A172 (cell line): ENCODE measurements at regions not wholly inside any gene's neighbourhood (a gene's known extent, or its start where the extent isn't known, plus 50 kb on each side); places are given as distances from the start of the nearest gene placed in this dataset.

Source experiments
- DNase-seq: peaks from one replicate; pipeline ENCODE4 v3.0.0-alpha.2; 2015; ENCODE audit warnings: low spot score

DNA sequence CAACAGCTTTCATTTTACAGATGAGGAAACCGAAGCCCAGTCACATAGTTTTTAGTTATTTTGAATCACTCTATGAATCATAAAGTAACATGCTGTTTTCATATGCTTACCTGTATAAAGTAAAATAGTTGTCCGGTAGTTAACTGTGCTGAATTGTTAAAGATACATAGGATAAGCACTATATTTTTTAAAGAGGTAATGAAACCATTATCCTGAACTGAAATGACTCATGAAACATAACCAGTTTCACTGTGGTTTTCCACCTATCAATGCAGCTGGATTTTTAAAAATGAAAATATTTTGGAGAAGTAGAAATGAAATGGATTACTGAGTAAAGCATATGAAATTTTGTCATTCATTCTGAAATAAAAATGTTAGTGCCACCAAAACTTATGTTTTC lies 655.0 kb downstream of the OLFM4 start:
- DNase-seq: no peak

DNA sequence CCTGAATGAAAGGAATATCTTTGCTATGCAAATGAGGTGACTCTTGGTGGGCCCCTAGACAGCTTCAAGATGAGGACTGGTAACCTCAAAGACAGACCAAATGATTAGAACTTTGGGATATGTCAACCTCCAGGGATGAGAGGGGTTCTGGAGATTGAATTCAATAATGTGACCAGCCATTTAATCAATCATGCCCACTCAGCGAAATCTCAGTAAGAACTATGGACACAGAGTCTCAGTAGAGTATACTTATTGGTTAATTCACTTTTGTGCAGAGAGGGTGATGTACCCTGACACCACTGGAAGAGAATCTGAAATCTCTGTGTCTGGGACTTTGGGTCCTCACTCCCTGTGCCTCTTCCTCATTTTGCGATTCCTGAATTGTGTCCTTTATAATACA lies 662.8 kb downstream of the OLFM4 start:
- no peak for DNase-seq

DNA sequence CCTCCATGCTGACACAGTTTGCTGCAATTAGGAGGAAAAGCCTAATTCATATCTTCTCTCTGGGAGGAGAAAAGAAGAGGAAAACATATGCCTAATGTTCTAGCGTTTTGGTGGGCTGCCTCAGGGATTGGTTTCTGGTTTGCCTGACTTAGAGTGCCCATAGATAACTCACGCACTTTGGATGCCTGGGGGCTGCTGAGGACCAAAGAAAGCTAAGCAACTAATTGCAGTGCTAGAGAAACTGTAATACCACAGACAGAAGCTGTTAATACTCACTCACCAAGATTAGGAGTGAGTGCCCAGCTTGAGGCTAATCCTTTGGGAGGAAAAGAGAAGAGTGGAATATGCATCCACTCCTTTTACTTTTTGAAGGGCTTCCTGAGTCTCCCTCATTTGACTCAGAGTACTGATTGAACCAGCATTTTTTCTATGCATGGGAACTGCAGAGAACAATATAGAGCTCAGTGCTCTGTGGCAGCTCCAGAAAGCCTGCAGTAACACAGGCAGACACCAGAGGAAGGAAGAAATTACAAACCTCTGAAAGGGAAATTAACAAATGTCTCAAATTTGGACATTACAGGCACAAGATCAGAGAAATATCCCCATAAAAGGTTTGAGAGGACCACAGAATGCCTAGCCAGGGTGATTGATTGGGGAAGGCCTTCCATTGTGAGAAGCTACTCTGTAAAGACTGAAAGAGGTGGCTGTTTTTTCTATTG lies 666.4 kb downstream of the OLFM4 start:
- DNase-seq: no peak

DNA sequence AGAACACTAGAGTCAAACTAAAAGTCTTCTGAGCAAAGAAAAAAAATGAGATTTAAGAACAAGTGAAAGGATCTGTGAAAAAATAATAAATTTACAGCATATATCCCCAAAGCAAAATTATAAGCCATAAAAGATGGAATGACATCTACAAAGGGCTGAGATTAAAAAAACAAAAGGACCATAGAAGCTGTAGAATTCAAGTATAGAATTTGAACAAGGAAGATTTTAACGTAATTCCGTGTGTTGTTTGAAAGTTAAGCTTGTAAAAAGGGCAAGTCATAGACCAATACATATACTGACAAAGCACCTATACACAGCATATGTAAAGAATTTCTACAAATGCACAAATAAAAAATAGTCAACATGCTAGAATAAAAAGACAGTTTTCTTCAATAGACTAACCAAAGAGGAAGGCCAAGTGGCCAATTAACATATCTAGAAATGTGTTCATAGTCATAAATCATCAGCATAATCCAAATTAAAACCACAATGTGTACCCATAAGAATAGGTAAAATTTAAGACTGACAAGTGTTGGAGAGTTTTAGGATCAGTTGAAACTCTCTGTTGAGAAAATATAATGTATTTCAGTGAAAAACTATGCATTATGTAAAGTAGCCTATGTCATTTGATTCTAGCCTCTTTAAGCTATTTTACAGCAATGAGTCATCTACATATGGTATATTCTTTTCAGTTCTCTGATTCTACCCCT lies 674.9 kb downstream of the OLFM4 start:
- DNase-seq: no peak

DNA sequence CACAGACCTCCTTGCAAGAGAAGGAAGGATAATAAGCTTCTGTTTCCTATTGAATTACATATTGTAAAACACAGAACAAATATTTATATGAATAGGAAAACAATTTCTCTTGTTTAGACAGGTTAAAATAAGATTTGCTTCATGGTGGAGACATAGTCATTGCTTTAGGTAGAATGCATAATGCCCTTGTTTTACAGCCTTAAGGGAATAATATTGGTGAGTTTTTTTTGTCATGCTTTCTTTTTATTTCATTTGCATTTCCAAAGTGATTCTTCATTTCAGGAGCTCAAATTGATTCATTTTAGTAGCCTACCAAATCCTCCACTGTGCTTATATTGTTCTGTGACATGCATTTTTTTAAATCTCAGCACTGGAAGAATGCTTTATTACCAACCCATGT lies 690.7 kb downstream of the OLFM4 start:
- no peak for DNase-seq

DNA sequence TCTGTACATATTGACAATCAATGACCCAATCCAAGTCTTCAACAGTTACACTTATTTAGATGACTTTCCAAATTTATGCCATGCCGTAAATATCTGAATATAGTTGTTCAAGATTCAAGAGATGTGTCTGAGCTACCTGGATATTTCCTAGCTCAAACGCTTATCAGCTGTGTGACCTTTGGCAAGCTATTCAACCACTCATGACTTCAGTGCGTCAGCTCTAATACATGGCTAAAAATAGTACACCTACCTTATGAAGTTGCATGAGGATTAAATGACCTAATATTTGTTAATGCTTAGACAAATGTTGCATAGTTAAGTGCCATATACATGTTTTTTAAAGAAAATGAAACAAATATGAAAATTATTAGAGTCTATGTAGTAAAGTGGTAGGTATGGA lies 704.1 kb downstream of the OLFM4 start:
- no peak for DNase-seq

DNA sequence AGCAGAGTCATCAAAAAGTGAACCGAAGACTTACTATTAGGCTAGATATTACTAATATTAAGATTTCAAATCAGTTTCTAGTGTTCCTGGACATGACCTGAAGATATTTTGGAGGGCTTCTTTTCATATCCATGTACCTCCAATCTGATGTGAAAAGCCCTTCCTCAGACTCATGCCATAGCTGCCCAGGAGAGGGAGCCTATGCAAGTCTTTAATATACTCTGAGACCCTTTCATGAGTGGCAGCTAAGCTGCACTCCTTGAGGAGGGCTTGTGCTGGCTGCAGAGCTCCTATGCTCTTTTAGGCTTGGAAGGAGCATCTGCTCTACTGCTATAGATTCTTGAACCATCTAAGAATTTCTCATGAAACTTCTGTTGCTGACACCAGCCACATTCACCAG lies 715.3 kb downstream of the OLFM4 start:
- DNase-seq: no peak

DNA sequence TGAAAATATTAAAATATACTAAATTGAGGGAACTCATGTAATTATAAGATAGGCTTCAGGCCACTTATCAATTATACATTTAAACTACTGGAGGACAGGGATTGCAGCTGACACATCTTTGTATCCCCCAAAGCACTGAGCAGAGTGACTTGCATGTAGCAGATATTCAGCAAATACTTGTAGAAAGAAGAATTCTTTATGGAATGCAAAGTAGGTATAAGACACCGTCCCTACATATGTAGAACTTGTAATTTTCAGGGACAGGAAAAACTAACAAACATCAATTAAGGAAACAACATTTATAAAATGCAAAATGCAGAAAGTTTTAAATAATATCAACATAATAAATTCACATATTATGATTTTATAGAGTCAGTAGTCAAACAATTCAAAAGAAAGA lies 719.2 kb downstream of the OLFM4 start:
- no peak for DNase-seq

DNA sequence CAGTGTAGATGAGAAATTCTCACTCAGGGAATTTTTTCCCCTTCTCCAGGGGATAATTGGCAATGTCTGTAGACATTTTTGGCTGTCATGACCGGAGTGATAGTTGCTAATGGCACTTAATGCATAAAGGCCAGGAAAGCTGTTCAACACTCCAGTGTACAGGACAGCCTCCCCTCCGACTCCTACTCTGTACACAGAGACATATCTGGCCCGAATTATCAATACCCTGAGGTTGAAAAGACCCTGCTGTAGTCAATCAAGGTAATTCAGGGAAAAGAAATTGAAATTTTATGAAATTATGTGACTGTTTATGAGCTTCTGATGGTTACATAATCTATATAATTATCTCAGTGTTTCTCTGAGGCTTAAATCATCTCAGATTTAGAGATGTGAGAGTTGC lies 720.7 kb downstream of the OLFM4 start:
- DNase-seq: no peak

DNA sequence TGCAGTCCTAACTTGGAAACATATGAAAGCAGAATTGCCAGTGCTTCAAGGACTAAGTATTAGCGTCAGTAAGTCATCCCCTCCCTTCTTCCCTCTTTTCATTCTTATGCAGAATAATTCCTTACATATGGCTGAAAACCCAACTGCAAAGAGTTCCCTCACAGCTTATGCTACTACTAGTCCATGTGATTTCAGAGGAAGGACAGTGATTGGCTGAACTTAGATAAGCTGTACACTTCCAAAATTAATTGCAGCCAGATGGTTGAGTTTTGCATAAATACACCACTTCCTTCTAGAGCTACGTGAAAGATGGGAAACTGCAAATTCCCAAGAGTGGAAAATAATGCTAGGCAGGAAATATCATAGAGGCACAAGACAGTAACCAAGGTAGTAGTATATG lies 730.4 kb downstream of the OLFM4 start:
- DNase-seq: no peak

DNA sequence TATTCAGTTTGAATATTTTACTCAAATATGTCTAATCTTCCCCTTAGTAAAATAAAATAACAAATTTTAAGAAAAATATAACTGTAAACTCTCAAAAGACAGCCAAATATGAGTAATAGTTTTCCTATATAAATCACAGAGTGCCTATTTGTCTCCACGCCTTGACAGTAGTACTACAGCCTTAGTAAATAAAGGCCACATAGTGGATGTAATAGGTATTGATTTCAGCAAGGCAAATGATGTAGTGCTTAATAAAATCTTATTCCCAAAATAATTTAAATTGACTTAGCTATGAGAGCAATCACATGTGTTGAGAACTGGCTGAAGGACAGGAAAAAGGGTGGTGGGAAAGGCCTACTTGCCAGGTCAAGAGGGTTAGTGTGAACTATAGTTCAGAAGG lies 747.2 kb downstream of the OLFM4 start:
- DNase-seq: no peak

DNA sequence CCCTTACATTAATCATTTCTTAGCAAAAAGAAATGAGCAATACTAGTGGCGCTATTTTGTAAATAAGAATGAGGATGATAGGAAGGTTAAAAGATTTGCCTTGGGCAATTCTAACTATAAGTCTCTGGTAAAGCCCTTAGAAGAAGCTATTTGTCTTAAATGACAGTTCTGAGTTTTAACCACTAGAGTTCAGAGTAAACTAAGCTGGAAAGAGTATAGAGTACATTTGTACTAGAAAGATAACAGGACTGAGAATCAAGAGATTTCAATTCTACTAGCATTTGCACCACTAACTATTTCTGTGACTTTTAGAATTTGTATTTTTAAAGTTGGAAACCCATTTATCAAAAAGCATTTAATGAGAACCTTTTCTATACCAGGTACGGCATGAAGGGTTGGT lies 750.3 kb downstream of the OLFM4 start:
- no peak for DNase-seq

DNA sequence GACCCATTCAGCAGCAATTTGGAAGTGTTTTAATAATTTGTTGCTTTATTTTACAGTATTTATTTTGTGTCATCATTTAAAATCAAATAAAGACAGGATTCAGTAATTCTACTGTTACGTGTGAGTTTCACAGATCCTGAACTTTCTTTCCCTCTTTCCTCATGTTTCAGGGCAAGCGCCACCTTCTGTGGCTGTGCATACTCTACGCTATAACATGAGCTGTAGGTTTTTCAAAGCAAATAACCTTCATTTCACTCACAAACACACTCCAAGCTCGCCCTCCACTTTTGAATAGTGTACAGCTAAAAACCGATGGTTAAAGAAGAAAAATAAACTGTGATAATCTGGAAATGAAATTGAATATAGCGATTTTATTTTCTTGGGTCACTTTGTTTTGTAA lies 753.3 kb downstream of the OLFM4 start:
- DNase-seq: no peak

DNA sequence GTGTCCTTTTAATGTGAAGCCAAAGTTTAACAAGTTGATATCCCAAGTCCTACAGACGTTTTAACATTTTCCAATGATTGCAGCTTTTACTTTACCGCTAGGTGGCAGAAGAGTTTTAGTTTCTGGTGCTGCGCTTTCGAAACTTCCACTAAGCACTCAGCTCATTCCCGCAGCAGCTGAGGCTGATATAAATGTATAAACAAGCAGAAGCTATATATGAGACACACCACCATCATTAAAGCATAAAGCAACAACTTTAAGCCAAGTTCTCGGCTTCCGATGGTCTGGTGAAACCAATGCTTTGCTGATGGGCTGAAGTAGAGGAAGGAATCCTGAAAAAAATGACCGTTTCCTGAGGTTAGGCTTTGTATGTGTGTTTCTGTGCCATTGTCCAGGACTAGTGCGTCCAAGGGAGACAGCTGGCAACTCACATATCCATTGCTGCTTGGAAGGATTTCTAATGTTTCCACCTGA lies 753.9 kb downstream of the OLFM4 start:
- peak; percentile 50 for DNase-seq

DNA sequence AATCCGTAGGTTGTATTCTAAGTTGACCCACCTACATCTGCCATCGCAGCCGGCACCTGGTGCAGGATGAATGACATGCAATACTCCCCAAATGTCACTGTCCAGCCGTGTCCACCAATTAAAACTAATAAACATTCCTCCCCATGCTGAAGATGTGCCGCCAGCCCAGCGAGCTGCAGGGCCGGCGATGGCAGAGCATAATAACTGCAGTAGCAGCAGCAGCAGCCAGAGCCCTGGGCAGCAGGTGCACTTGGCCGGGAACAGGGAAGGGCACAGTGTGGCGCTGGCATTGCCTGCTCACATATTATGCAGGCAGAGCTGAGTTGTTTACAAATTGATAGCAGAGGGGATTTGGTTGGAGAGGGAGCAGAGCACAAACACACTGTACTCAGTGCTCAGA lies 754.9 kb downstream of the OLFM4 start:
- DNase-seq: no peak

DNA sequence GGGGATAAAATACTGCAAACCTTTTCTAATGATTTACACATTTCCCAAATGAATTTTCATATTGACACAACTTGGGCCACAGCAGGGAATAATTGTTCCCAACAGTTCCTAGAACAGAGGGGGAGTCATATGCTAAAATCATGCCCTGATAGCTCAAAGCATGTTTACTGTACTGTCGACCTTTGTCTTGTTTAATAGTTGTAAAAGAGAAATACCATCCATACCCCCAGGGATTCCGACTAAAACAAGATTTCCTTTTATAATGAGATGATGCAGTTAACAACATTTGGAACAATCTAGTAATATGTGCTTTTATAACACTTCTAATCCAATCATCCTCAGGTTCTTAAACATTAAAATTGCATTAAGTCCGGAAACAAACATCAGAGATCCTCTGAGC lies 759.7 kb downstream of the OLFM4 start:
- no peak for DNase-seq

DNA sequence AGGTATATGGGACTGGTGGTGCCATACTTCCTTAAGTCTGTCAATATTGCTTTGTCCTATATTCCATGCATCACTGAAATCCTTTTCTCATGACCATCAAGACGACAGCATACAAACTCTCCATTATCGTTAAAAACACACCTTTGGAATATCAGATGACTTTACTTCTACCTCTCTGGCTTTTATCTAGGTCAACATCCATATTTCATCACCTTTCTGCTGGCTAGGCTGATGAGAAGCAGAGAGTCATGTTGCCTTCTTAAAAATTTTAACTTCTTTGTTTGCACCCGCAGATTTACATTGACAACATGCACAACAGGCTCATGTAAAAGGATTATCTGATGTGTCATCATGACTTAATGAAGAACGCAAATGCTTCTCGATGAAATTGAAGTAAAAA lies 771.4 kb downstream of the OLFM4 start:
- no peak for DNase-seq

DNA sequence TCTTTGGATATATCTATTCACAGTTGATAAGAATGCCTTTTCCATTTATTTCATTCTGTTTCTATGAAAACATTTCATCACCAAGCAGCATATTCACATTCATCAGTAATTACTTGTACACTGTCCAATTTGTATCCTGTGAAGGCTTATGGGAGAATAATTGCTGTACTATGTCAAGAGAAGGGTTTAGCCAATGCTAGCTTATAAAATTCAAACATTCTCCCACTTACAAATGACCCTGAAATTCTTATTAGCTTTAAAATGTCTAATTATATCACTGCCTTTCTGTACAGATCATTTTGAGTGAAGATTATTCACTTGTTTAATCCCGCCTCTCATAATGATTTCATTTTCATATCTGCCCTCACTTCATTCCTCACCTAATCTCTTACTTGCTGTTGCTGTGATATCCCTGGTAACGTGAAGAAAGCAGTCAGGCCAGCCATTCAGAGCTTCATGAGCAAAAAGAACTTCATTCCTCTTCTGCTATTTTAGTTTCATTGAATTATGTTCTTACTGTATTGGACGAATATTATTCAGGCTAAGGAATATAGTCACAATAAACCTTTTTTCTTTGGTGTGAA lies 778.7 kb downstream of the OLFM4 start:
- no peak for DNase-seq

DNA sequence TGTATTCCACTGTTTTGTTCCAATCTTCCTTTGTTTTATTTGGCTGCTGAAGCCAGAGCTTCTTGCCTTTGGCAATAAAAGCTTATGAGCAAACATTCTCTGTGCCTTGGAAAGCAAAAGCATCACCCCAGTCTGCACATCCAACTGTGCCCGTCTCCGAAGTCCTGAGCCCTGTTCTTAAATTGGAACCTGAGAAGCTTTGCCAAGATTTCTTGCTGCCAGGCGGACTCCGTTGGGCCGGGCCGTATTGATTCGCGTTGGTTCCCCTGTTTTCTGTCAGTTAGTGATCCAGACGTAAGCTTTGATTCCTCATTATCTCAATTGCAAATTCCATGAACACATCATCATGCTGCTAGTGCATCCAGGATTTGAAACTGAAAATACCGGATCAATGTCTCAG lies 793.0 kb downstream of the OLFM4 start:
- DNase-seq: no peak

DNA sequence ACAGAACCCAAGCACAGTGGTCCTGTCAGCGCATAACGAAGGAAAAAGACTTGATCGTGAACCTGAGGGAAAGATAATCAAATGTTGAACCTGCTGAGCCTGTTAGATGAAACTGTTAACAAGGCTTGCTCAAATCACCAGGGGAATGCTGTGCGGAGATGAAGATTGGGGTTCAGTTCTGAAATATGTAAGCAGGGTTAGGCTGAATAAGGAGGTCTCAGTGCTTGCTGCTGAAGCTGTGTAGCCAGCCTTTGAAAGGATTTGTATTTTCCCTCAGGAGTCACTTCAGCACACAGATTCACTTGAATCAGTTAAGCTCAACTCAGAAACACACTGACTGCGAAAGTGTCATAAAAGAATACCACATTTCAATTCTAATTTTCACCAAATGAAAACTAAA lies 793.5 kb downstream of the OLFM4 start:
- DNase-seq: no peak

DNA sequence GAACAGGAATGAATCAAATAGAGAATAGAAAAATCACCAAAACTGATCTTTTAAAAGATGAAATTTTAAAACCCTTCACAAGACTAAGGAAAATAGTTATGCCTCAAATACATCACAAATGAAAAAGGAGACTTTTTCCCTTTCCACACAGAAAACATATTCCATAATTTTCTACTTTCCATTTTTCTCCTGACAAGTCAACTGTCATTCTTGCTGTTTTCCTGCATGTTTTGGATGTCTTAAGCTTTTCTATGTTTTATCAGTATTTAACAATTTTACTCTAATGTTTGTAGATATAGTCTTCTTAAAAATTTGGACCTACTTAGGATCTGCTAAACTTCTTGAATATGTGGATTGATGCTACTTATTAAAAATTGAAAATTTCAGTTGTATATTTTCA lies 810.8 kb downstream of the OLFM4 start:
- no peak for DNase-seq

DNA sequence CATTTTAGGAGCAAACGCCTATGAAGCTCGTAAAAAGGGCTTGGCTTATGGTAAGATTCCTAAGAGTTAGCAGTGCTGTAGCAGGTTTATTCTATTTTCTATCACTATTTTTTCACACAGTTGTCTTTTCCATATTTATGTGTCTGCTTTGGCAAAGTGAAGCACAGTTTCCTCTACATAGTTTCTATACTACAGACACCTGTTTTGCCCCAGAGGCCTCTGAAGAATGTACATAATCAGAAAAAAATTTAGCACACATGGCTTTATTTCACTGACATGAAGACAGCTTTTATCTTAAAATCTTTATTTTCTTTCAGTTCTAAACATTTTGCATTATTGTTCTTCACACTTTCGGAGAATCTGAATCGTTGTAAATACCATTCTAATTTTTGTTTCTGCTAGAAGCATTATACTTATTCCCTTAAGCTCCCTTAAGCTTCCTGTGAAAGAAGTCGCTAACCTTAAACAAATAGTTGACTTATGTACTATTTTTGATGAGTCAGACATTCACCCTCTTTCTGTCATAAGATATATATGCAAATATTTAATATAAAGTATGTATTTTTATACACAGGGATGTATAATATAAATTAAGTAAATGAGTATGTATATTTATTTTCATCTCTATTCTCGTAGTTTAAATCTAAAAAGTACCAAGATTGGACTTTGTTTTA lies 816.0 kb downstream of the OLFM4 start:
- DNase-seq: no peak

DNA sequence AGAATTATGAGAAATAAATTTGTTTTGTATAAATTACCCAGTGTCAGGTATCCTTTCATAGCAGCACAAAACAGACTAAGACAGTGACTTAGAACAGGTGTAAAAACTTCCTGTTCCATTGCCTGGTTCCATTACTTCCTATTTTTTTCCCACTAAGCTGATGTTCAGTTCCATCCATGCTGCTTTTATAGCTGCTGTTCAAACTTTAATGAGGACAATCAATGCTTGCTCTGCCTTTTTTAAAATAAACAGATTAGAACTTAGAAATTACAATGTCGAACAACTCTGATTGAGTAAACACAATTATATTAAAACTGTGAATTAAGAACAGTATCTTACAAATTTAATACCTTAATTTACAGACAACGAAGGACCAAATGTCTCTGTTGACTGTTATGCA lies 818.9 kb downstream of the OLFM4 start:
- DNase-seq: no peak
